HEK293T (cell line): ENCODE measurements at regions not wholly inside any gene's neighbourhood (a gene's known extent, or its start where the extent isn't known, plus 50 kb on each side); places are given as distances from the start of the nearest gene placed in this dataset.

Experiments used
- ARNT ChIP-seq: fragments of 450-650 bp; IDR thresholded peaks from 2 replicates; pipeline ENCODE4 v1.6.1; 2017; ENCODE audit warnings: mild to moderate bottlenecking
- ELF4 ChIP-seq: fragments of 450-650 bp; IDR thresholded peaks from 2 replicates; pipeline ENCODE4 v1.6.1; 2017; ENCODE audit warnings: antibody characterized with exemption
- FOXK2 ChIP-seq: fragments of 450-650 bp; IDR thresholded peaks from 2 replicates; pipeline ENCODE4 v1.6.1; 2016; ENCODE audit warnings: mild to moderate bottlenecking
- HDGF ChIP-seq: fragments of 450-650 bp; IDR thresholded peaks from 2 replicates; pipeline ENCODE4 v1.6.1; 2017; ENCODE audit warnings: antibody characterized with exemption, borderline replicate concordance
- SP1 ChIP-seq: fragments of 450-650 bp; IDR thresholded peaks from 2 replicates; pipeline ENCODE4 v1.6.1; 2017
- TARDBP ChIP-seq: fragments of 450-650 bp; IDR thresholded peaks from 2 replicates; pipeline ENCODE4 v1.6.1; 2016
- ZNF384 ChIP-seq: fragments of 450-650 bp; IDR thresholded peaks from 2 replicates; pipeline ENCODE4 v1.6.1; 2016

DNA sequence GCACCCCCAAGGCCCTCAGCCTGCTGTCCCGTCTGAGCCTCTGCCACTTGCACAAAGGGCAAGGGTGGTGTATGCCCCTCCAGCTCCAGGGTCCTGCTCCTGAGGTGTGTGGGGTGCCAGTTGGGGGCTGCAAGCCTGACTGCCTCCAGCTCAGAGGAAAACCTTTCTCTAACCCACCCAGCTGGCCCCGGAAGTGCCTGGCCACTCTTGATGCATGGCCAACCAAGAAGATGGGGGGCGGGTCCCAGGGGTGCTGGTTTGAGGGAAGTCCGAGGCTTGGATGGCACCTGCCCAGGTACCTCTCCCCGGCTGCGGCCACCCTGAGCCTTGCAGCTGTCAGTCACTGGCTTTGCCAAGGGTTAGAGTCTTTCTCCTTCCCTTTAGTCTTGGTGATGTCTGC, 112.6 kb upstream of the TMPRSS2 start:
- TF ChIP-seq SP1 (no peak), ZNF384 (no peak), TARDBP (no peak), ARNT (no peak), HDGF (no peak), ELF4 (no peak), FOXK2 (no peak)
